ENCODE measurements at regions not wholly inside any gene's neighbourhood (a gene's known extent, or its start where the extent isn't known, plus 50 kb on each side); places are given as distances from the start of the nearest gene placed in this dataset.

DNA sequence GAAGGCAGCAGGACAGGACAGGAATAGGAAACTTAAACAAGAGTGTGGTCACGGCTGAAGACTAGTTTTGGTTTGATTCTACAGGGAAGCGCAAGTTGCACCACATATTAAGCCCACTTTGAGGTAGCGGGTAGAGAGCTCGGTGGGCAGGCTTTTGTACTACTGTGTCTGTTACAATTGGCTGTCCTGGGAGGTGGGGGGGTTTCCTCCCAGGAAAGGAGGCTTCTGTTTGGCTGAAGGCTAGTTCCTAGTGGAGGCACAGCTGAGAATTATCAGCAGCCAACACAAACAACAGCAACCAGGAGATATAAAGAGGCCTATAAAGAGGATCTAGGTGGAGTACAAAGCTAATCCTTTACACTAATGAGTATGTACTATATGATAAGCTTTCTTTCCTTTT, 62.7 kb downstream of the ZNF648 start:
- TF ChIP-seq, protein P1, sequence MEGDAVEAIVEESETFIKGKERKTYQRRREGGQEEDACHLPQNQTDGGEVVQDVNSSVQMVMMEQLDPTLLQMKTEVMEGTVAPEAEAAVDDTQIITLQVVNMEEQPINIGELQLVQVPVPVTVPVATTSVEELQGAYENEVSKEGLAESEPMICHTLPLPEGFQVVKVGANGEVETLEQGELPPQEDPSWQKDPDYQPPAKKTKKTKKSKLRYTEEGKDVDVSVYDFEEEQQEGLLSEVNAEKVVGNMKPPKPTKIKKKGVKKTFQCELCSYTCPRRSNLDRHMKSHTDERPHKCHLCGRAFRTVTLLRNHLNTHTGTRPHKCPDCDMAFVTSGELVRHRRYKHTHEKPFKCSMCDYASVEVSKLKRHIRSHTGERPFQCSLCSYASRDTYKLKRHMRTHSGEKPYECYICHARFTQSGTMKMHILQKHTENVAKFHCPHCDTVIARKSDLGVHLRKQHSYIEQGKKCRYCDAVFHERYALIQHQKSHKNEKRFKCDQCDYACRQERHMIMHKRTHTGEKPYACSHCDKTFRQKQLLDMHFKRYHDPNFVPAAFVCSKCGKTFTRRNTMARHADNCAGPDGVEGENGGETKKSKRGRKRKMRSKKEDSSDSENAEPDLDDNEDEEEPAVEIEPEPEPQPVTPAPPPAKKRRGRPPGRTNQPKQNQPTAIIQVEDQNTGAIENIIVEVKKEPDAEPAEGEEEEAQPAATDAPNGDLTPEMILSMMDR (IDR thresholded peaks at IDR 0.05; ENCODE audit: low read depth, low read length): no peak
- TF ChIP-seq EZH2phosphoT487 (IDR thresholded peaks at IDR 0.05; ENCODE audit: low read depth): no peak
